Lower leg skin (tissue), 3 donors: ENCODE measurements at regions not wholly inside any gene's neighbourhood (a gene's known extent, or its start where the extent isn't known, plus 50 kb on each side); places are given as distances from the start of the nearest gene placed in this dataset.

Experiments
- CTCF ChIP-seq, 3 donors: fragments of 450-650 bp; IDR thresholded peaks; one replicate each; pipeline ENCODE4 v1.5.1; 2016; ENCODE audit warnings: antibody characterized with exemption in 3 of 3, mild to moderate bottlenecking in 3 of 3, moderate library complexity in 2 of 3
- POLR2A ChIP-seq, 2 donors: fragments of 450-650 bp; IDR thresholded peaks; one replicate each; pipeline ENCODE4 v1.6.1; 2016 to 2017; ENCODE audit warnings: antibody characterized with exemption in 2 of 2, mild to moderate bottlenecking in 1 of 2, moderate library complexity in 1 of 2

GRCh38 chr6:62707156-62707555, 421.1 kb upstream of the KHDRBS2 start:
- TF ChIP-seq CTCF (IDR thresholded peaks at IDR 0.05) (no peak), POLR2A (IDR thresholded peaks at IDR 0.05) (no peak)
